Thyroid gland (tissue), 4 donors: ENCODE measurements at regions not wholly inside any gene's neighbourhood (a gene's known extent, or its start where the extent isn't known, plus 50 kb on each side); places are given as distances from the start of the nearest gene placed in this dataset.

ENCODE experiments used
- CTCF ChIP-seq, 6 experiments: fragments of 200-600 bp in 3 of 6; fragments of 450-650 bp in 3 of 6; sonication (generic) in 3 of 6; IDR thresholded peaks; one replicate each; pipeline ENCODE4 v1.5.1; 2016 to 2019; ENCODE audit warnings: antibody characterized with exemption in 6 of 6, mild to moderate bottlenecking in 2 of 6, inconsistent platforms in 1 of 6, moderate library complexity in 1 of 6
- POLR2A ChIP-seq, 2 donors: fragments of 450-650 bp; IDR thresholded peaks; one replicate each; pipeline ENCODE4 v1.6.1; 2017; ENCODE audit warnings: antibody characterized with exemption in 2 of 2, mild to moderate bottlenecking in 2 of 2, moderate library complexity in 1 of 2

- TF ChIP-seq CTCF (IDR thresholded peaks at IDR 0.05): no peak
- no peak for TF ChIP-seq POLR2A (IDR thresholded peaks at IDR 0.05)
Observed at GRCh38 chr22:23511627-23512347, 68.3 kb downstream of the IGLL1 start.
